Loucy (cell line): ENCODE measurements at regions not wholly inside any gene's neighbourhood (a gene's known extent, or its start where the extent isn't known, plus 50 kb on each side); places are given as distances from the start of the nearest gene placed in this dataset.

ENCODE experiments used
- CTCF ChIP-seq: fragments of 200-600 bp; sonication (generic); conservative IDR thresholded peaks from 2 replicates; pipeline ENCODE4 v1.5.1; 2014; ENCODE audit warnings: mild to moderate bottlenecking, antibody characterized with exemption, low read length
- EZH2phosphoT487 ChIP-seq: fragments of 200-600 bp; IDR thresholded peaks from 2 replicates; pipeline ENCODE4 v1.6.1; 2018; ENCODE audit warnings: antibody characterized with exemption, mild to moderate bottlenecking, moderate library complexity, borderline replicate concordance

GRCh38 chr19:29285878-29286277, 72.9 kb upstream of the UQCRFS1 start:
- no peak for TF ChIP-seq CTCF
- no peak for TF ChIP-seq EZH2phosphoT487
